Hepatocyte (in vitro differentiated cells): ENCODE measurements at regions not wholly inside any gene's neighbourhood (a gene's known extent, or its start where the extent isn't known, plus 50 kb on each side); places are given as distances from the start of the nearest gene placed in this dataset.

Experiments used
- DNase-seq: peaks from one replicate; pipeline ENCODE4 v3.0.0-alpha.2; 2016; ENCODE audit warnings: low spot score
- H2AFZ ChIP-seq: fragments of 200-600 bp; sonication (generic); 2 replicates; pipeline ENCODE4 v1.6.0; 2016; ENCODE audit warnings: antibody characterized with exemption, mild to moderate bottlenecking
- H3K27ac ChIP-seq: fragments of 200-600 bp; sonication (generic); 2 replicates; pipeline ENCODE4 v1.5.1; 2016; ENCODE audit warnings: mild to moderate bottlenecking
- H3K27me3 ChIP-seq: fragments of 200-600 bp; sonication (generic); 2 replicates; pipeline ENCODE4 v1.6.1; 2016
- H3K36me3 ChIP-seq: fragments of 200-600 bp; sonication (generic); replicated peaks from 2 replicates; pipeline ENCODE4 v1.5.1; 2016; ENCODE audit warnings: low read depth; ENCODE audit not compliant: insufficient read depth
- H3K4me1 ChIP-seq: fragments of 200-600 bp; sonication (generic); 2 replicates; pipeline ENCODE4 v1.5.1; 2016; ENCODE audit warnings: mild to moderate bottlenecking, moderate library complexity; ENCODE audit not compliant: insufficient read depth
- H3K4me2 ChIP-seq: fragments of 200-600 bp; sonication (generic); 2 replicates; pipeline ENCODE4 v1.6.0; 2016
- H3K4me3 ChIP-seq: fragments of 200-600 bp; sonication (generic); 2 replicates; pipeline ENCODE4 v1.5.1; 2016; ENCODE audit warnings: mild to moderate bottlenecking
- H3K79me2 ChIP-seq: fragments of 200-600 bp; sonication (generic); 2 replicates; pipeline ENCODE4 v1.6.0; 2017; ENCODE audit warnings: mild to moderate bottlenecking
- H3K9me2 ChIP-seq: fragments of 200-600 bp; sonication (generic); replicated peaks from 2 replicates; pipeline ENCODE4 v1.6.0; 2017; ENCODE audit warnings: mild to moderate bottlenecking; ENCODE audit not compliant: insufficient read depth
- H3K9me3 ChIP-seq: fragments of 200-600 bp; sonication (generic); 2 replicates; pipeline ENCODE4 v1.5.1; 2016; ENCODE audit warnings: low read depth, mild to moderate bottlenecking
- H4K20me1 ChIP-seq: fragments of 200-600 bp; sonication (generic); 2 replicates; pipeline ENCODE4 v1.6.0; 2016; ENCODE audit warnings: mild to moderate bottlenecking; ENCODE audit not compliant: insufficient read depth, poor library complexity, severe bottlenecking
- CTCF ChIP-seq: fragments of 200-600 bp; sonication (generic); IDR thresholded peaks from 2 replicates; pipeline ENCODE4 v1.5.1; 2016; ENCODE audit warnings: antibody characterized with exemption, mild to moderate bottlenecking; ENCODE audit not compliant: poor library complexity
- EZH2 ChIP-seq: fragments of 200-600 bp; sonication (generic); IDR thresholded peaks from 2 replicates; pipeline ENCODE4 v1.6.1; 2016; ENCODE audit warnings: antibody characterized with exemption, mild to moderate bottlenecking, borderline replicate concordance
- EZH2phosphoT487 ChIP-seq: fragments of 200-600 bp; sonication (generic); IDR thresholded peaks from one replicate; pipeline ENCODE4 v1.6.1; 2018; ENCODE audit warnings: antibody characterized with exemption, mild to moderate bottlenecking, low read depth, moderate library complexity; ENCODE audit not compliant: unreplicated experiment, severe bottlenecking
- WGBS: methylation state at CpG from one replicate; pipeline ENCODE4 v1.1.6; 2016; ENCODE audit warnings: low lambda C conversion rate; ENCODE audit errors: missing lambda C conversion rate; 5-methylcytosine and 5-hydroxymethylcytosine counted together

GRCh38 chr13:22286338-22286737, 615.5 kb downstream of the FGF9 start:
- Histone ChIP-seq H3K79me2 (no peaks in the 10 kb centered on the region), H3K27me3 (no peaks in the 10 kb centered on the region), H3K4me2 (no peak overlapping the region), H2AFZ (no peak overlapping the region), H4K20me1 (no peaks in the 10 kb centered on the region), H3K9me2 (no peaks in the 10 kb centered on the region), H3K9me3 (no peaks in the 10 kb centered on the region), H3K4me3 (no peak overlapping the region), H3K4me1 (peaks cover 3% of the 10 kb centered on the region), H3K36me3 (no peaks in the 10 kb centered on the region), H3K27ac (no peak overlapping the region)
- TF ChIP-seq EZH2 (no peak), CTCF (no peak)
- WGBS = 74% methylated on average over 4 of the region's 4 CpGs
- DNase-seq = no peak

GRCh38 chr13:22287343-22287920, 616.6 kb downstream of the FGF9 start:
- WGBS = over 99% methylated on average over 6 of the region's 6 CpGs
- Histone ChIP-seq H3K36me3 (no peaks in the 10 kb centered on the region), H2AFZ (no peak overlapping the region), H3K9me2 (no peaks in the 10 kb centered on the region), H3K27ac (no peak overlapping the region), H3K4me3 (no peak overlapping the region), H3K27me3 (no peaks in the 10 kb centered on the region), H4K20me1 (no peaks in the 10 kb centered on the region), H3K4me2 (no peak overlapping the region), H3K4me1 (peaks cover 3% of the 10 kb centered on the region), H3K79me2 (no peaks in the 10 kb centered on the region), H3K9me3 (no peaks in the 10 kb centered on the region)
- TF ChIP-seq EZH2 (no peak), EZH2phosphoT487 (no peak), CTCF (no peak)
- no peak for DNase-seq

GRCh38 chr13:22288496-22288895, 617.6 kb downstream of the FGF9 start:
- Histone ChIP-seq H3K4me1 (peaks cover 3% of the 10 kb centered on the region), H3K27ac (no peak overlapping the region), H3K36me3 (no peaks in the 10 kb centered on the region), H3K4me3 (no peak overlapping the region), H3K4me2 (no peak overlapping the region), H3K79me2 (no peaks in the 10 kb centered on the region), H3K9me3 (no peaks in the 10 kb centered on the region), H4K20me1 (no peaks in the 10 kb centered on the region), H2AFZ (no peak overlapping the region), H3K27me3 (no peaks in the 10 kb centered on the region), H3K9me2 (no peaks in the 10 kb centered on the region)
- TF ChIP-seq EZH2 (no peak), CTCF (no peak), EZH2phosphoT487 (no peak)
- WGBS = 95% methylated on average over 4 of the region's 4 CpGs
- no peak for DNase-seq

- no peak overlapping the region for H3K4me2 ChIP-seq
- H2AFZ ChIP-seq = no peak overlapping the region
- no peak for DNase-seq
- no peaks in the 10 kb centered on the region for H3K79me2 ChIP-seq
- no peak overlapping the region for H3K4me3 ChIP-seq
- no peaks in the 10 kb centered on the region for H3K27me3 ChIP-seq
- no peaks in the 10 kb centered on the region for H3K9me2 ChIP-seq
- H3K27ac ChIP-seq = no peak overlapping the region
- WGBS = 95% methylated on average over 2 of the region's 2 CpGs
- H3K4me1 ChIP-seq = peaks cover 3% of the 10 kb centered on the region
- H4K20me1 ChIP-seq = no peaks in the 10 kb centered on the region
- no peak for TF ChIP-seq CTCF
- no peaks in the 10 kb centered on the region for H3K36me3 ChIP-seq
- H3K9me3 ChIP-seq = no peaks in the 10 kb centered on the region
These were observed 618.8 kb downstream of the FGF9 start for GRCh38 chr13:22289711-22290110.
